SK-N-SH (cell line): ENCODE measurements at regions not wholly inside any gene's neighbourhood (a gene's known extent, or its start where the extent isn't known, plus 50 kb on each side); places are given as distances from the start of the nearest gene placed in this dataset.

Experiments
- CTCF ChIA-PET: fragments of 300-600, 350-600 bp; formaldehyde crosslinking; extraction: SDS; loops from one replicate; lab custom pipeline; 2021; lab: Yijun Ruan, JAX
- POLR2A ChIA-PET: fragments of 350-600 bp; sonication (Branson Sonifier 250); formaldehyde crosslinking; extraction: SDS; loops from one replicate; lab custom pipeline; 2020; ENCODE audit warnings: antibody characterized with exemption, inconsistent platforms; lab: Yijun Ruan, JAX
- DNase-seq: peaks from one replicate; pipeline ENCODE4 v3.0.0; 2012
- H2AFZ ChIP-seq: fragments of 200-600 bp; sonication (generic); 2 replicates; pipeline ENCODE4 v1.8.1; 2016; ENCODE audit warnings: antibody characterized with exemption, mild to moderate bottlenecking, low read depth
- H3F3A ChIP-seq: fragments of 200-600 bp; sonication (generic); replicated peaks from 2 replicates; pipeline ENCODE3; 2016; ENCODE audit warnings: antibody characterized with exemption, mild to moderate bottlenecking; ENCODE audit not compliant: insufficient read depth
- H3K27ac ChIP-seq, 2 experiments: fragments of 200-500 bp in 1 of 2; fragments of 200-600 bp in 1 of 2; sonication (Bioruptor generic) in 1 of 2; sonication (generic), shearing (Covaris generic) in 1 of 2; 2 replicates each; pipeline versions ENCODE4 v1.5.1 to v1.6.1; 2014 to 2016; ENCODE audit warnings: low read depth in 2 of 2, inconsistent platforms in 1 of 2, low read length in 1 of 2, mild to moderate bottlenecking in 1 of 2, mixed read lengths in 1 of 2
- H3K27me3 ChIP-seq: fragments of 200-600 bp; sonication (generic), shearing (Covaris generic); 2 replicates; pipeline ENCODE4 v1.6.1; 2016; ENCODE audit warnings: mixed run types; ENCODE audit not compliant: insufficient read depth
- H3K36me3 ChIP-seq, 2 experiments: fragments of 200-500 bp in 1 of 2; fragments of 200-600 bp in 1 of 2; sonication (Bioruptor generic) in 1 of 2; sonication (generic) in 1 of 2; replicated peaks in 1 of 2; 2 replicates each; pipeline versions ENCODE3 to v1.5.1; 2014 to 2016; ENCODE audit warnings: low read length in 1 of 2, mild to moderate bottlenecking in 1 of 2; ENCODE audit not compliant: insufficient read depth in 2 of 2, control insufficient read depth in 1 of 2
- H3K4me1 ChIP-seq, 2 experiments: fragments of 200-500 bp in 1 of 2; fragments of 200-600 bp in 1 of 2; sonication (Bioruptor generic) in 1 of 2; sonication (generic), shearing (Covaris generic) in 1 of 2; 2 replicates each; pipeline versions ENCODE4 v1.5.1 to v1.6.1; 2014 to 2016; ENCODE audit warnings: low read depth in 1 of 2, low read length in 1 of 2, mixed run types in 1 of 2; ENCODE audit not compliant: insufficient read depth in 2 of 2, control insufficient read depth in 1 of 2
- H3K4me2 ChIP-seq: fragments of 200-600 bp; sonication (generic), shearing (Covaris generic); 2 replicates; pipeline ENCODE4 v1.6.1; 2017; ENCODE audit warnings: mixed run types
- H3K4me3 ChIP-seq, 2 experiments: fragments of 200-500 bp in 1 of 2; fragments of 200-600 bp in 1 of 2; sonication (Bioruptor generic) in 1 of 2; sonication (generic), shearing (Covaris generic) in 1 of 2; 2 replicates each; pipeline versions ENCODE4 v1.5.1 to v1.8.1; 2014 to 2016; ENCODE audit warnings: low read depth in 2 of 2, inconsistent platforms in 1 of 2, low read length in 1 of 2, mild to moderate bottlenecking in 1 of 2, mixed read lengths in 1 of 2, moderate library complexity in 1 of 2
- H3K79me2 ChIP-seq: fragments of 200-600 bp; sonication (generic); 2 replicates; pipeline ENCODE4 v1.8.1; 2017; ENCODE audit warnings: mild to moderate bottlenecking; ENCODE audit not compliant: insufficient read depth
- H3K9ac ChIP-seq: fragments of 200-600 bp; sonication (generic); 2 replicates; pipeline ENCODE4 v1.6.1; 2017; ENCODE audit warnings: mixed run types
- H3K9me2 ChIP-seq: fragments of 200-600 bp; sonication (generic); 2 replicates; pipeline ENCODE4 v1.6.1; 2017; ENCODE audit warnings: mixed run types
- H3K9me3 ChIP-seq: fragments of 200-600 bp; sonication (generic); 2 replicates; pipeline ENCODE4 v1.6.1; 2017; ENCODE audit warnings: mixed run types, mild to moderate bottlenecking, moderate library complexity
- H4K20me1 ChIP-seq: fragments of 200-600 bp; sonication (generic); 2 replicates; pipeline ENCODE4 v1.6.1; 2017; ENCODE audit warnings: mild to moderate bottlenecking, mixed run types; ENCODE audit not compliant: insufficient read depth
- CHD2 ChIP-seq: fragments of 150-350 bp; IDR thresholded peaks from 2 replicates; pipeline ENCODE4 v1.6.1; 2018; ENCODE audit warnings: low read length; ENCODE audit not compliant: partially characterized antibody
- EZH2phosphoT487 ChIP-seq: fragments of 200-600 bp; sonication (generic); IDR thresholded peaks from 2 replicates; pipeline ENCODE4 v1.6.1; 2017; ENCODE audit warnings: low read depth, mixed run types, mild to moderate bottlenecking, antibody characterized with exemption, moderate library complexity, borderline replicate concordance
- FOSL2 ChIP-seq: IDR thresholded peaks from 2 replicates; pipeline ENCODE4 v1.4.0; 2012; ENCODE audit warnings: low read depth, mild to moderate bottlenecking, moderate library complexity, borderline replicate concordance
- FOXJ3 ChIP-seq: sonication (generic); formaldehyde crosslinking; IDR thresholded peaks from 2 replicates; pipeline ENCODE4 v1.5.1; 2020; ENCODE audit warnings: mild to moderate bottlenecking, missing genetic modification reagents
- JUND ChIP-seq: IDR thresholded peaks from 2 replicates; pipeline ENCODE4 v1.4.0; 2012
- MAX ChIP-seq: IDR thresholded peaks from 2 replicates; pipeline ENCODE4 v1.4.0; 2012; ENCODE audit warnings: low read depth
- NFIC ChIP-seq: IDR thresholded peaks from 2 replicates; pipeline ENCODE4 v1.4.0; 2012; ENCODE audit warnings: borderline replicate concordance
- NRF1 ChIP-seq: IDR thresholded peaks from 2 replicates; pipeline ENCODE4 v1.6.1; 2012; ENCODE audit warnings: low read depth, mild to moderate bottlenecking, low read length
- PBX3 ChIP-seq: IDR thresholded peaks from 2 replicates; pipeline ENCODE4; 2012
- POLR2AphosphoS5 ChIP-seq: IDR thresholded peaks from 2 replicates; pipeline ENCODE4 v1.6.1; 2012; ENCODE audit warnings: low read depth, low read length
- REST ChIP-seq: IDR thresholded peaks from 2 replicates; pipeline ENCODE4 v1.6.1; 2012; ENCODE audit warnings: mild to moderate bottlenecking, low read depth, low read length, moderate library complexity
- RFX5 ChIP-seq: IDR thresholded peaks from 2 replicates; pipeline ENCODE4 v1.6.1; 2012; ENCODE audit warnings: mild to moderate bottlenecking, improper control_type of control experiment, low read length
- RXRA ChIP-seq: IDR thresholded peaks from 2 replicates; pipeline ENCODE4 v1.4.0; 2012; ENCODE audit warnings: low read depth, mild to moderate bottlenecking, borderline replicate concordance
- SIN3A ChIP-seq: IDR thresholded peaks from 2 replicates; pipeline ENCODE4 v1.6.1; 2012; ENCODE audit warnings: low read depth, mild to moderate bottlenecking, low read length, moderate library complexity, borderline replicate concordance
- SMC3 ChIP-seq: IDR thresholded peaks from 2 replicates; pipeline ENCODE4 v1.6.1; 2012; ENCODE audit warnings: low read depth, low read length, improper control_type of control experiment
- TAF1 ChIP-seq: IDR thresholded peaks from 2 replicates; pipeline ENCODE4 v1.6.1; 2012; ENCODE audit warnings: low read depth, mild to moderate bottlenecking, low read length, moderate library complexity, borderline replicate concordance
- YY1 ChIP-seq: IDR thresholded peaks from 2 replicates; pipeline ENCODE4 v1.4.0; 2012; ENCODE audit warnings: low read depth, mild to moderate bottlenecking
- WGBS: methylation state at CpG from one replicate; pipeline ENCODE4 v1.1.6; 2017; ENCODE audit warnings: low lambda C conversion rate; 5-methylcytosine and 5-hydroxymethylcytosine counted together

- 43% methylated on average over 9 of the region's 13 CpGs for WGBS
- Histone ChIP-seq H3K9me3 (no peaks in the 10 kb centered on the region), H3F3A (no peaks in the 10 kb centered on the region), H3K36me3 (no peaks in the 10 kb centered on the region), H3K27ac (no peak overlapping the region), H3K79me2 (no peaks in the 10 kb centered on the region), H3K4me3 (no peak overlapping the region), H4K20me1 (no peaks in the 10 kb centered on the region), H3K4me1 (peaks cover 0 to 3% of the 10 kb centered on the region in 2 experiments; a peak in 1 of 4 replicates), H3K27me3 (peaks cover 14% of the 10 kb centered on the region; the same call in 1 of the 2 replicates), H3K4me2 (no peak overlapping the region), H3K9ac (no peak overlapping the region), H2AFZ (no peak overlapping the region), H3K9me2 (no peaks in the 10 kb centered on the region)
- ChIA-PET CTCF (interaction anchor here (1.8 kb wide), 1 partner anchor 15 kb away, joined by 5 read pairs; no protein-coding TSS in a partner anchor), POLR2A (interaction anchor here (0.8 kb wide), 1 partner anchor 20 kb away, joined by 3 read pairs; no protein-coding TSS in a partner anchor)
- TF ChIP-seq SMC3, result no peak
- no peak for TF ChIP-seq MAX
- no peak for TF ChIP-seq FOXJ3 (CRISPR knock-in tag)
- TF ChIP-seq SIN3A, result no peak
- no peak for TF ChIP-seq YY1
- TF ChIP-seq POLR2AphosphoS5, result no peak
- no peak for TF ChIP-seq PBX3
- no peak for TF ChIP-seq RXRA
- TF ChIP-seq NFIC, result no peak
- TF ChIP-seq FOSL2, result no peak
- TF ChIP-seq TAF1, result no peak
- no peak for TF ChIP-seq REST
- TF ChIP-seq EZH2phosphoT487, result no peak
- TF ChIP-seq JUND, result no peak
- TF ChIP-seq RFX5, result no peak
- no peak for TF ChIP-seq NRF1
- TF ChIP-seq CHD2, result no peak
- DNase-seq, result no peak
Measured at GRCh38 chr2:120415728-120416509, 70.0 kb downstream of the INHBB start.
